ENCODE measurements at regions not wholly inside any gene's neighbourhood (a gene's known extent, or its start where the extent isn't known, plus 50 kb on each side); places are given as distances from the start of the nearest gene placed in this dataset.

GRCh38 chr4:147345662-147346061 is 135.2 kb upstream of the EDNRA start:
- no peak for TF ChIP-seq CTCF (IDR thresholded peaks at IDR 0.05 in 8 of 11, conservative IDR thresholded peaks at IDR 0.05 in 3 of 11)
- no peak for TF ChIP-seq POLR2A (IDR thresholded peaks at IDR 0.05)
